Tibial nerve (tissue), 4 donors: ENCODE measurements at regions not wholly inside any gene's neighbourhood (a gene's known extent, or its start where the extent isn't known, plus 50 kb on each side); places are given as distances from the start of the nearest gene placed in this dataset.
A peak's percentile ranks its signal among the peaks of the same experiment; 100 is the strongest.

ENCODE experiments used
- CTCF ChIP-seq, 5 experiments: fragments of 200-600 bp in 3 of 5; fragments of 450-650 bp in 2 of 5; sonication (generic) in 3 of 5; IDR thresholded peaks; one replicate each; pipeline ENCODE4 v1.5.1; 2016 to 2019; ENCODE audit warnings: antibody characterized with exemption in 5 of 5, mild to moderate bottlenecking in 3 of 5, moderate library complexity in 2 of 5
- EP300 ChIP-seq, 2 donors: sonication (generic); formaldehyde crosslinking; IDR thresholded peaks; one replicate each; pipeline ENCODE4 v1.6.1; 2017; ENCODE audit warnings: antibody characterized with exemption in 2 of 2, mild to moderate bottlenecking in 1 of 2
- POLR2A ChIP-seq, 2 donors: fragments of 450-650 bp; IDR thresholded peaks; one replicate each; pipeline ENCODE4 v1.6.1; 2017; ENCODE audit warnings: antibody characterized with exemption in 2 of 2, mild to moderate bottlenecking in 2 of 2, moderate library complexity in 2 of 2

- no peak for TF ChIP-seq CTCF (IDR thresholded peaks at IDR 0.05)
- peak in 1 of 2 donors; percentile 51 for TF ChIP-seq EP300 (IDR thresholded peaks at IDR 0.05)
- TF ChIP-seq POLR2A (IDR thresholded peaks at IDR 0.05): no peak
Measured at GRCh38 chr2:181407171-181407570, 50.0 kb upstream of the ITGA4 start.
